Keratinocyte (primary cell): ENCODE measurements at regions not wholly inside any gene's neighbourhood (a gene's known extent, or its start where the extent isn't known, plus 50 kb on each side); places are given as distances from the start of the nearest gene placed in this dataset.

Experiments used
- EZH2 ChIP-seq: IDR thresholded peaks from one replicate; pipeline ENCODE4 v1.6.1; 2012; ENCODE audit warnings: inconsistent platforms, mild to moderate bottlenecking, low read length, moderate library complexity
- TF ChIP-seq, protein P1 (sequence below), 3 experiments: IDR thresholded peaks in 1 of 3; conservative IDR thresholded peaks in 1 of 3; optimal IDR thresholded peaks in 1 of 3; 2 replicates in 2 of 3; 3 replicates in 1 of 3; pipeline versions ENCODE3 to v1.5.1; 2011; ENCODE audit warnings: low read length in 3 of 3, mild to moderate bottlenecking in 3 of 3, moderate library complexity in 2 of 3, control low read depth in 1 of 3, inconsistent platforms in 1 of 3; ENCODE audit not compliant: insufficient read depth in 2 of 3; ENCODE audit errors: extremely low read depth in 1 of 3

GRCh38 chr7:124566583-124566982 is 199.0 kb downstream of the GPR37 start:
- TF ChIP-seq, protein P1, sequence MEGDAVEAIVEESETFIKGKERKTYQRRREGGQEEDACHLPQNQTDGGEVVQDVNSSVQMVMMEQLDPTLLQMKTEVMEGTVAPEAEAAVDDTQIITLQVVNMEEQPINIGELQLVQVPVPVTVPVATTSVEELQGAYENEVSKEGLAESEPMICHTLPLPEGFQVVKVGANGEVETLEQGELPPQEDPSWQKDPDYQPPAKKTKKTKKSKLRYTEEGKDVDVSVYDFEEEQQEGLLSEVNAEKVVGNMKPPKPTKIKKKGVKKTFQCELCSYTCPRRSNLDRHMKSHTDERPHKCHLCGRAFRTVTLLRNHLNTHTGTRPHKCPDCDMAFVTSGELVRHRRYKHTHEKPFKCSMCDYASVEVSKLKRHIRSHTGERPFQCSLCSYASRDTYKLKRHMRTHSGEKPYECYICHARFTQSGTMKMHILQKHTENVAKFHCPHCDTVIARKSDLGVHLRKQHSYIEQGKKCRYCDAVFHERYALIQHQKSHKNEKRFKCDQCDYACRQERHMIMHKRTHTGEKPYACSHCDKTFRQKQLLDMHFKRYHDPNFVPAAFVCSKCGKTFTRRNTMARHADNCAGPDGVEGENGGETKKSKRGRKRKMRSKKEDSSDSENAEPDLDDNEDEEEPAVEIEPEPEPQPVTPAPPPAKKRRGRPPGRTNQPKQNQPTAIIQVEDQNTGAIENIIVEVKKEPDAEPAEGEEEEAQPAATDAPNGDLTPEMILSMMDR (optimal IDR thresholded peaks at IDR 0.05 in 1 of 3, IDR thresholded peaks at IDR 0.05 in 1 of 3, conservative IDR thresholded peaks at IDR 0.05 in 1 of 3; ENCODE audit: extremely low read depth in 1 of 3, insufficient read depth in 2 of 3, low read length in 3 of 3) = no peak
- TF ChIP-seq EZH2 = no peak
